ENCODE measurements at regions not wholly inside any gene's neighbourhood (a gene's known extent, or its start where the extent isn't known, plus 50 kb on each side); places are given as distances from the start of the nearest gene placed in this dataset.

GRCh38 chr5:99272576-99272975, 343.8 kb upstream of the CHD1 start:
- TF ChIP-seq, protein P1, sequence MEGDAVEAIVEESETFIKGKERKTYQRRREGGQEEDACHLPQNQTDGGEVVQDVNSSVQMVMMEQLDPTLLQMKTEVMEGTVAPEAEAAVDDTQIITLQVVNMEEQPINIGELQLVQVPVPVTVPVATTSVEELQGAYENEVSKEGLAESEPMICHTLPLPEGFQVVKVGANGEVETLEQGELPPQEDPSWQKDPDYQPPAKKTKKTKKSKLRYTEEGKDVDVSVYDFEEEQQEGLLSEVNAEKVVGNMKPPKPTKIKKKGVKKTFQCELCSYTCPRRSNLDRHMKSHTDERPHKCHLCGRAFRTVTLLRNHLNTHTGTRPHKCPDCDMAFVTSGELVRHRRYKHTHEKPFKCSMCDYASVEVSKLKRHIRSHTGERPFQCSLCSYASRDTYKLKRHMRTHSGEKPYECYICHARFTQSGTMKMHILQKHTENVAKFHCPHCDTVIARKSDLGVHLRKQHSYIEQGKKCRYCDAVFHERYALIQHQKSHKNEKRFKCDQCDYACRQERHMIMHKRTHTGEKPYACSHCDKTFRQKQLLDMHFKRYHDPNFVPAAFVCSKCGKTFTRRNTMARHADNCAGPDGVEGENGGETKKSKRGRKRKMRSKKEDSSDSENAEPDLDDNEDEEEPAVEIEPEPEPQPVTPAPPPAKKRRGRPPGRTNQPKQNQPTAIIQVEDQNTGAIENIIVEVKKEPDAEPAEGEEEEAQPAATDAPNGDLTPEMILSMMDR (IDR thresholded peaks at IDR 0.05; ENCODE audit: borderline replicate concordance, extremely low read depth, low read length, poor library complexity, severe bottlenecking) = no peak
- TF ChIP-seq EZH2 (IDR thresholded peaks at IDR 0.05; ENCODE audit: borderline replicate concordance, low read depth, low read length, severe bottlenecking) = no peak
